NT2/D1 (cell line): ENCODE measurements at regions not wholly inside any gene's neighbourhood (a gene's known extent, or its start where the extent isn't known, plus 50 kb on each side); places are given as distances from the start of the nearest gene placed in this dataset.

Experiments used
- YY1 ChIP-seq: IDR thresholded peaks from 2 replicates; pipeline ENCODE4 v1.6.1; 2011; ENCODE audit not compliant: insufficient read length, insufficient read depth
- ZNF274 ChIP-seq: IDR thresholded peaks from 2 replicates; pipeline ENCODE4 v1.6.1; 2011; ENCODE audit warnings: mild to moderate bottlenecking, low read depth, low read length

DNA sequence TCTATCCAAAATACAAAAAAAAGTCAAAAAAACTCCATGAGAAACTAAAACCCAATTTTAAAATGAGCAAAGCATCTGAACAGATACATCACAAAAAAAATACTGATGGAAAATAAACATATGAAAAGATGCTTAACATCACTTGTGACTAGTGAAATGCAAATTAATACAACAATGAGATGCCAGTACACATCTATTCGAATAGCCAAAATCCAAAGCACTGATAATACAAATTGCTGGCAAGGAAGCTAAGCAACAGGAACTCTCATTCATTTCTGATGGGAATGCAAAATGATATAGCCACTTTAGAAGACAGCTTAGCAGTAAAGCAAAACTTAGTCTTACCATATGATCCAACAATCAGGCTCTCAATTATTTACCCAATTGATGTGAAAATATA is 190.2 kb upstream of the FN1 start:
- no peak for TF ChIP-seq ZNF274
- TF ChIP-seq YY1 = no peak
